HG03558 (cell line): ENCODE measurements at regions not wholly inside any gene's neighbourhood (a gene's known extent, or its start where the extent isn't known, plus 50 kb on each side); places are given as distances from the start of the nearest gene placed in this dataset.

Source experiments
- ATAC-seq: cut with Tn5 transposase; IDR thresholded peaks from one replicate; pipeline ENCODE4 v1.9.1; 2021; ENCODE audit warnings: moderate number of reproducible peaks; ENCODE audit not compliant: unreplicated experiment; ENCODE audit errors: extremely low read depth

DNA sequence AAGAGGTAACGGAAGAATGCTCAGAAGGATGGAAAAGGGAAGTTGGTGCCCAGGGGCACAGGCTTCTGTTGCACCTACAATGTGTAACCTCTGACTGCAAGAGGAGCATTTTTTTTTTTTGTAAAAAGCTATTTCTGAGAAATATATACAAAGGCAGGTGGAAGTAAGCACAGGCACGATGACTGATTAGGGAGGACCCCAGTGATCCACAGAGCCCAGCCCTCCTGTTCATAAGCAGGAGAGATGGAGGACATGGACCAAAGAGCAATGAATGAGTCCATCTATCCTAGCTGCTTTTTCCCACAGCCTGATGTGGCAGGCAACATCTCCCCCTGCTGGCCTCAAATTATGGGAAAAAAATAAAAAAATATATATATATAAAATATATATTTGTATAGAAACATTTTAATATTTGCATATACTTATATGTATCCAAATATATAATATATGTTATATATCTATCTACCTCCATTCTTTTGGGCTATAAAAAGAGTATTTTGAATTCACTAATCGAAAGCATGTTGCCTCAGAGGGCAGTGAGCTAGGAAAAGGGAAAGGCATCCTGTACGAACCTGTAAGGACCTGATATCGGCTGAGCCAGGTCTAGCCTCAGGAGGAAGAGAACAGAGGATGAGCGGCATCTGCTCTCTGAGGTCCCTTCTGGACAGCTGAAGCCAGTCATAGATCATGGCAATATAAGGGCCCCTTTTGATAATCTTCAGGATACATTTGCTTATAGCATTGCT, 166.0 kb upstream of the STK17B start:
- no peak for ATAC-seq

DNA sequence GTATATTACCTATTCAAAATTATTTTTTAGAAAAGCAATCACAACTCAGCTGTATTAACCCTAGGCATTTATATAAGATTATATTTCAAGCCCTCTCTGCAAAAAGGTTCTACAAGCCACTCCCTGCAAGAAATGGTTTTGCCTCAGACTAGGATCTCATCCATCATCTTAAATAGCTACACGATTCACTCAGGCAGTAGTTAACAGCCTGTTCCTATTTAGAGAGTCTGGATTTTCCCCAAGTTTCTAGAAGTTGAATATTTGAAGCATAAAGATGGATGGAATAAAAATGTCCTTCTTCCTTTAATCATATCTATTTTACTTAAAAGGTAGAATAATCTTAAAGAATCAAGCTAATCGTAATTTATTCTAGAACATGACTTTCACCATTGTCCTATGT, 167.1 kb upstream of the STK17B start:
- no peak for ATAC-seq

DNA sequence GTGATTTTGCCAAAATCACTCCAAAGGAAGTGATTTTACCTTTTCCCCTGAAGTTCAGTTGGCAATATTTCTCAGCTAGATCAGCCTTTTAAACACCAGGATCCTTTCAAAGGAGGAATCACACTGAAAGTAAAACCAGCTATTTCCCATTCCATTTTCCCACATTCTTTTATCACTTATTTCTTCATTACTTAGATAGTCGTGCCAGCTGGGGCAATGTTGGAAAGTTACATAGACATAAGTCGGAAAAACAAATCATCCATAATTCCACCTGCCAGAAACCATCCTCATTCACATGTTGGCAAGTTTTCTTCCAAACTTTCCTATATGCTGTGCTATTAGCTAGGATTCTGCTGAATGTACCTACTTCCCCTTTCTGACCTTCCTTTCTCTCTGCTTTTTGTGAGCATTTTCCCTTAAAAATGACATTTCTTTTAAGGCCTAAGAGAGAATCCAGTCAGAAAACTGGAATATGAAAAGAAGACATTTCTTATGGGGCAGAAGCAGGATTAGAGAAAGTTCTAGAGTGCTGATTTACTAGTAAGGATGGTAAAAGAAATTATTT, 170.0 kb upstream of the STK17B start:
- ATAC-seq: no peak

DNA sequence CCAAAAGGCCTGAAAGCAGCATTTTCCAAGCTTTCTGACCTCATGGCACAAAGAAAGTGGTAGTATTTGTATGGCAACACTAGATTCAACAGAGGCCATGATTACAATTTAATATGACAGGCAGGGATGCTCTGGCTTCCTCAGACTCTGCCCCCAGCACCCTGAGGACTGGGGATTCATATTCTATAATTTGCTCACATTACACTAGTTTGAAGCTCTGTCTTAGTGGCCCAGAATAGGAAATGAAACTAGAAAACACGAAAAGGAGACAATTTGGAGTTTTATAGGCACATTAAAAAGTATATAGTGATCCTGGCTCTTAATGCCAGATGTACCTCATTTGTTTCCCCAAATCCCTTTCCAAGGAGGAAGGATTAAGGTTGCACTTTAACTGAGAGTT, 173.0 kb upstream of the STK17B start:
- ATAC-seq: no peak

DNA sequence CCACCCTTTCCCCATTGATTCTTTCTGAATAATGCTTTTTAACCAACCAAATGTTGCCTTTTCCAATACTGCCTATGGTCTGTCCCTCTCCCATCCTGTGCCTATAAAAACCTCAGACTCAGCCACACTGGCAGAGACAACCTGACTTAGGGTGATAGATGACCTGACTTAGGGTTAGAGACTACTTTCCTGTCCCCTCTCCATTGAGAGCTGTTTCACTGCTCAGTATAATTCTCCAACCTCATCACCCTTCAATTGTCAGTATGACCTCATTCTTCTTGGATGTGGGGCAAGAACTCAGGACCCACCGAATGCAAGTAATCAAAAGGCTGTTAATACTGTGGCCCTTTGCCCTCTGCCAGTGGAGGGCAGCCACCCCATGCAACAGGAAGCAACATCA, 182.3 kb upstream of the STK17B start:
- no peak for ATAC-seq

DNA sequence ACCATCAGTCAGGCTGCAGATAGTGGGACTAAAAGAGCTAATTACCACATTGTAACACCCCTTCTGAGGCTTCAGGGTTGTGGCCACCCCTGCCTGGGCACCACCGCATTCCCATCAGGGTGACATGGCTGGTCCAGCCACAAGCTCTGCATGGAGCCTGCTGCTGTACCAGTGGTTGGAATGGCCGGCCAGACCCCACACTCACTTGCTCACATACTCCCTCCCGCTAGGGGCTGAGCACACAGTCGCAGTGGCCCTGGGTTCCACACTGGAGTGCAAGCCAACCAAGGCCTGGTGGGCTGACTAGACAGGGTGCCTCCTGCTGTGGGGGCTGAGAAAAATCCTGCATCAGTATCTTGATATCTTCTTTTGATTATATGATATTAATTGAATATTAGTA, 182.8 kb upstream of the STK17B start:
- ATAC-seq: no peak

DNA sequence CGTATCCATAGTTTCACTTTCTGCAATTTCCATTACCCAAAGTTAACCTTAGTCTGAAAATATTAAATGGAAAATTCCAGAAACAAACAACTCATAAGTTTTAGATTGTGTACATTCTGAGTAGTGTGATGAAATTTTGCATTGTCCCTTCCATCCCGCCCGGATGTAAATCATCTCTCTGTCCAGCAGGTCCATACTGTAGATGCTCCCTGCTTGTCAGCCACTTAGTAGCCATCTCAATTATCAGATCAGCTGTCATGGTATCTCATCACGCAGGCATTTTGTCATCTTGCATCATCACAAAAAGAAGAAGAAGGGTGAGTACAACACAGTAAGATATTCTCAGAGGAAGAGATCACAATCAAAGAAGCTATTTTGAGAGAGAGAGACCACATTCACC, 185.0 kb upstream of the STK17B start:
- ATAC-seq: no peak

DNA sequence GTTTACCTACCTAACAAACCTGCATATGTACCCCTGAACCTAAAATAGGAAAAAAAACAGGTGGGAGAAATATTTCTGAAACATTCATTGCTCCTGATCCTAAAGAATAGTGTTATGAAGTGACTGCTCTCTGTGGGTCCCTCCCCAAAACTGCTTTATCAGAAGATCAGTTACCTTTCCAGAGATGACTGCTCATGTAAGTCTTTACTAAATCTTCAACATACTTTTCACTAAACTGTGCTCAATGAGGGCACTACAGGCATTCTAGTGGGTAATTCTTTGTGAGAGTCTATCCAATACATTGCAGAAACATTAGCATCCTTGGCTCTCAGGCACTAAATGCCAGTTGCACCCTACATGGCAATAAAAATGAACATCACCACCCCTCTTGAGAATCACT, 189.3 kb upstream of the STK17B start:
- no peak for ATAC-seq

DNA sequence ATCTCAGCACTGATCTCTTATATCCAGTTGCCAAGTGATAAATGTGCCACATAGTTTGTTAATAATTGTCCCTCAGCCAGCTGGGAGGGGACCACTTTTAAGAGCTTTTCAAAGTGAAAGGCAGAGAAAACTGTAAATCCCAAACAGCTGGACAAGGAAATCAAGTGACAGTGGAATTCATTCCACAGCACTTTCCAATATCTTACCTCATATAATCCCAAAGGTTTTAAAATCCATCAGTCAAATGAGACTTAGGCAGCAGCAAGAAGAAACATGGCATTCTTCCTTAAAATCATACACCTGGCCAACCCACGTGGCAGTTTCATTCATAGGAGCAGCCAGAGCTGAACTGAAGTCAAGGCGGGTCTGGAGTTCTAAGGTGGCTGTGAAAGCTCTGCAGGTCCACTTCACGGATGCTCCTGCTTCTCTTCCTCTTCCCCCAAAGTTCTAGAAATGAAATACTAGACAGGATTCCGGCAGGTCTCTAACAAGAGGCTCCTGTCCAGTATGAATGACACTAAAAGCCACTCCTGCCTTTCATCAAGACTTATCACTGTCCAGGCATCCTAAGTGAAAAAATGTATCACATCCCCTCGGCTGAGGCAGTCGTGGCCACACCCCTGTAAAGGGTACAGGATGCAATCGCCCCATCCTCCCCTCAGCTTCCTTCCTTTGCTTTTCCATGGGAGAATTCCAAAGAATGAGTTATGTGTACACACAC, 190.4 kb upstream of the STK17B start:
- no peak for ATAC-seq

DNA sequence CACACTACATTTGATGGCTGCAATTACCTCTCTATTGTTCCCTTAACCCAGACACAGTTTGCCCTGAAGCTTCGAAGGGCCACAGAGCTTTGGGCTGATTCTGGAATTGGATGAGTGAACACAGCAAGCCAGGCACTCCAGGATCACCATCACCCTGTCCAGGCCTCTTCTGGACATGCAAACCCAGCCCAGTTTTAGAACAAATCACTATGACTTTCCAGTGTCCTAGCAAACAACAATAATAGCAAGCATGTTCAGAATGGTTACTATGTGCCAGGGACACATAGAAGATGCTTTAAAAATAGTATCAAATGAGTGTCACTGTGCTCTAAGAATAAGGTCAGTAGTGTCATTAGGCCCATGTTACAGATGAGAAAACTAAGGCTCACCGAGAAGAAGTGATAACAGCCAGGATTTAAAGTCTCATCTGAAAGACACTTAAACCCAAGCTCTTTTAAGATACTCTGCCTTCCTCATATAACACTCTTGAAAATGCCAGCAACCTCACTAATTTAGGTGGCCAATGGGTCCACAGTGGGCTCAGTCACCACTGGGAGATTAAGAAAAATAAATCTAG, 191.7 kb upstream of the STK17B start:
- ATAC-seq: no peak

DNA sequence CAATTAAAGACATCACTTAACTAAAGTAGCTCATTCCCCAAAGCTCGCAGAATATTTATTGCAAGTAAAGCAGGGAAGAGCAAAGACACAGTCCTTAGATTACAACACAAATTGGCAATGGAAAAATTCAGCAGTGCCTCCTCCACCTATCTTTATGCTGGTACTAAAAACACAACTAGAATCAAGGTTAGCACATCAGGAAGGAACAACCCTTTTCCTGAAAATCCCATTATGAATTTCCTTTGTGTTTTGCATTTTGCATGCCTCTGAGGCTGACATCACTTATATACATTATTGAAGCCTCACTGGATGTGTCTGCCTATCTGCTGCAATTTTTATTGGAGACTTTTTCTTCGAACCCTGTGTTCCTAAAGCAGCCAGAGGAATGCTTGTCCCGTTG, 193.8 kb upstream of the STK17B start:
- no peak for ATAC-seq

DNA sequence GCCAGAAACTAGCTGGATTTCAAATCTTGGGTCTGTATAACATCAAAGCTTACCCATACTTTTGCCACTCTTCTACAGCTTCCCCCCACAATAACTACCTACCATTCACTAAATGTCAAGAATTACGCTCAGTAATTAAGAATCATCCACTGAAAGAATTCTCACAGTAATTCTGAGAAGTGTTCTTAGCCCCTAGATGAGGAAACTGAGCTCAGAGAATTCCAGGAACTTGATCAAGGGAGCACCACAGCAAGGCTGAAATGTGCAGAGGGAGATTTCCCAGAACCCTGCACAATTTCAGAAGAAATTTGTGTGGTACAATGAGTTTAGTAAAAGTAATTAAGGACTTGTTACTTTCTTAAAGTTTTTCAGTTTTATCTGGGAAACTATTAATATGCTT, 194.5 kb upstream of the STK17B start:
- ATAC-seq: no peak

DNA sequence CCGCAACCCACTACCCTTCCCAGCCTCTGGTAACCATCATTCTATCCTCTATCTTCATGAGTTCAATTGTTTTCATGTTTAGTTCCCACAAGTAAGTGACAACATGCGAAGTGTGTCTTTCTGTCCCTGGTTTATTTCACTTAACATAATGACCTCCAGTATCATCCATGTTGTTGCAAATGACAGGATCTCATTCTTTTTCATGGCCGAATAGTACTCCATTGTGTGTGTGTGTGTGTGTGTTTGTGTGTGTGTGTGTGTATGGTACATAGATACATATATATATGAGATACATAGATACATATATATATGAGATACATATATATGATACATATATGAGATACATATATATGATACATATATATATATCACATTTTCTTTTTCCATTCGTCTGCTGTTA, 196.3 kb upstream of the STK17B start:
- no peak for ATAC-seq

DNA sequence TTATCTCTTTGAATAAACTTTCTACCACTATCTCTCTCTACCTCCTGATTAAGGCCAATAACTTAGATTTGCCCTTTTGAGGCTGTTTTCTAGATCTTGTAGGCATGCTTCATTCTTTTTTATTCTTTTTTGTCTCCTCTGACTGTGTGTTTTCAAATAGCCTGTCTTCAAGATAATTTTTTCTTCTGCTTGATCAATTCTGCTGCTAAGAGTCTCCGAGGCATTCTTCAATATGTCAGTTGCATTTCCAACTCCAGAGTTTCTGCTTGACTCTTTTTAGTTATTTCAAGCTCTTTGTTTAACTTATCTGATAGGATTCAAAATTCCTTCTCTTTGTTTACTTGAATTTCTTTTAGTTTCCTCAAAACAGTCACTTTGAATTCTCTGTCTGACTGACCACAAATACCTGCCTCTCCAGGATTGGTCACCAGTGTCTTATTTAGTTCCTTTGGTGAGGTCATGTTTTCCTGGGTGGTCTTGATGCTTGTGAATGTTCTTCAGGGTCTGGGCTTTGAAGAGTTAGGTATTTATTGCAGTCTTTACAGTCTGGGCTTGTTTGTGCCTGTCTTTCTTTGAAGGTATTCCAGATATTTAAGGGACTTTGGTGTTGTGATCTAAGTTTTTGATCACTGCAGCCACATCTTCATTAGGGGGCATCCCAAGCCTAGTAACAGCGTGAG, 197.3 kb upstream of the STK17B start:
- no peak for ATAC-seq

DNA sequence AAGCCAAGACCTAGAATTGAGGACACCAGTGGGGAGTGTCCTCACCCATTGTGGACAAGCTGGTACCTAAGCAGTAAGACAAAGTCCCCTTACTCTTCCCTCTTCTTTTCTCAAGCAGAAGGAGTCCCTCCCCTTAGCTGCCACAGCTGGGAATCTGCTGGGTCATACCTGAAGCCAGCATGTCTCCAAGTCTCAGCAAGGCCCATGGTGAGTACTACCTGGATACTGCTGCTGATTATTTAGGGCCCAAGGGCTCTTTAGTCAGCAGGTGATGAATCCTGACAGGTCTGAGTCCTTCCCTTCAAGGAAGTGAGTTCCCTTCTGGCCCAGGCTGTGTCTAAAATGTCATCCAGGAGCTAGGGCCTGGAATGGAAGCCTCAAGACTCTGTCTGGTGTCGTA, 198.6 kb upstream of the STK17B start:
- no peak for ATAC-seq

DNA sequence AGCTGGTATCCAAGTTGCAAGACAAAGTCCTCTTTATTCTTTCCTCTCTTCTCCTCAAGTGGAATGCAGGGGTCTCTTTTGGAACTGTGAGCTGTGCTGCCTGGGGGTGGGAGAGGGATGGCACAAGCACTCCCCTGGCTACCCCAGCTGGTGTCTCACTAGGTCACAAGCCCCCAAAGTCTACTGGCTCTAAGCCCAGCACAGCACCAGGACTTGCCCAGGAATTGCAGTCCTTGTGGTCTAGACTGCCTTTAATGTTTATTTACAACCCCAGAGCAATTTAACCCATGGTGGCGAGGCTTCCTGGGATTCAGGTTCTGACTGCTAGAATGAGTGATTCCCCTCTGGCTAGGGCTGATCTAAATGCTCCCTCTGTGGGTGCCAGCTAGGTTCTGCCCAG, 199.0 kb upstream of the STK17B start:
- no peak for ATAC-seq

DNA sequence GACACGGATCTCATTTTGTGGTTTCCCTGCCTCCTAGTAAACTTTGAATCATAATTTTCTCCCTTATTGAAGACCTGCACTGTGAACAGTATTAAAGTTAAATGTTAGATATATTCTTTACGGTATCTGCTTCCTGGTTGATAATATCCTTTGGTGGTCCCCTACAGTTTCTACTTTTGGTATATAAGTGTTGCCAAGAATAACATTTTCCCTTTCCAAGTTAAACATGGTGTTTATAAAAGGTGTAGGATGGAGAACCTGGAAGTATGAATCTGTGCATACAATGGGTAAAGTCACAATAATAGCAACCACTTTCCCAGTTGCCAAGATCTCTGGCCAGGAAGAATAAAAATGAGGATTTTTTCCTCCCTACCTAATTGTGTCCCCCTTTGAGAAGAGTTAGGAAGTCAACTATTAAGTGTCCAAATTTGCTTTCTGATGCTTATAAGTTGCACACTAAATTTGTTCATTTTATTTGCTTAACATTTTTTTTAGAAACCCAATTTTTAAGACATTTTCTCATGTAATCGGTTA, 201.0 kb upstream of the STK17B start:
- no peak for ATAC-seq

DNA sequence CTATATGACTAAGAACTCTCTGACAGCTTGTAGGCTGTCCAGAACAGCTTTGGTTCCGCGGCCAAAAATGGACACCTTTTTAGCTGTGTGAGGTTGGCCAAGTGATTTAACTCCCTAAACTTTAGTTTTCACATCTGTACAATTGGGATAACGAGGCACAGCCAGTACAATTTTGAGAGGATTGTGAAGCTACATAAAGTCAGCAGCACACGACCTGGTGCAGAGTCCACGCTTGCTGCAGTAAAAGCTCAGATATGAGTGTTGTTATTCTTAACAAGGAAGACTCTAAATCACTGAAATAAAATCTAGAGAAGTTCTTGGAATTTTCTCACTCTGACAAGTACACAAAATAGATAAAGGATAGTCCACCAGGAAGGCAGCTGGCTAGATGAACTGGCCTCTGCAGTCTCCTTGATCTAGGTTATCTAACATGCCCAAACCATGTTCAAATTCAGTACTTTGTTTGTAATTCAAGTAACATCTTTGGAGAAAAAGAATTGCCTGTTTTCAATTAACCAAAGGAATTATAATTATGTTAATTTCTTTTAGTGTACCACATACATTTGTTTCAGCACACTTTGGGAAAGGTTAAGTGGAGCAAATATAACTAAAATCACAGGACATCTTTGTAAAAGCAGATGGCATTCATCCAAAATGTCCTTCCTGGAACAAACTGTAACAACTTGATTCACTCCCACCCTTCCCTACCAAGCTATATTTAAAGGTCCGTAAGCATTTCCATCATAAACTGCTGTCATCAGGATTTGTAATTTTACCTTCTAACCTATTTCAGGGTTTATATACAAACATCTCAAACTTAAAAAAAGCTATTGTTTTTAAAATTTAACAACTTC, 201.7 kb upstream of the STK17B start:
- ATAC-seq: no peak

DNA sequence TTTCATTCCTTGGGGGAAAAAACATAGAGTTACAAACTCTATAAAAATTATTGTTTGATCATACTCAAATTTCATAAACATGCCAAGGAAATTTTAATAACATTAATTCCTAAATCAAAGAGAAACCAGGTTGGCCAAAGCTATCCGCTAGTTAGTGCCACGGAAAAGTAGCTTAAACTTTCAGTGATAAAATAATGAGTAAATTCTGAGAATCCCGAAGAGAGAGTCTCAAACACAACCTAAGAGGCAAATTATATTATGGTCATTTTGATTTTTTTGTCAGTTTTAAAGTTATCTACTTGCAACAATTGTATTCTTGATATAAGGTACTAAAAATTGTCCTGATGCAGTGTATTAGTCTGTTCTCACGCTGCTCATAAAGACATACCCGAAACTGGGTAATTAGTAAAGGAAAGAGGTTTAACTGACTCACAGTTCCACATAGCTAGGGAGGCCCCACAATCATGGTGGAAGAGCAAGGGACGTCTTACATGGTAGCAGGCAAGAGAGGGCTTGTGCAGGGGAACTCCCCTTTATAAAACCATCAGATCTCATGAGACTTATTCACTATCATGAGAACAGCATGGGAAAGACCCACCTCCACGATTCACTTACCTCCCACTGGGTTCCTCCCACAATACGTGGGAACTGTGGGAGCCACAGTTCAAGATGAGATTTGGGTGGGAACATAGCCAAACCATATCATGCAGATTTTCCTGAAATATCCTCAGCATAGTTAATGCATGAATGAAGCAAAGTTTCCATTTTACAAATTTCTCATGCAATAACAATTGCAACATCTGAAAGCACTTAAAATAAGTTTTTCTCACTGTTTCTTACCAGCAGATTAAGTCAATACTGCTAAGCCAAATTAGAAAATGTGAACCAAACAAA, 205.9 kb upstream of the STK17B start:
- ATAC-seq: peak; percentile 35
